ENCODE measurements at regions not wholly inside any gene's neighbourhood (a gene's known extent, or its start where the extent isn't known, plus 50 kb on each side); places are given as distances from the start of the nearest gene placed in this dataset.

- no peak for TF ChIP-seq YY1 (IDR thresholded peaks at IDR 0.05; ENCODE audit: insufficient read depth, insufficient read length)
- TF ChIP-seq ZNF274 (IDR thresholded peaks at IDR 0.05; ENCODE audit: low read depth, low read length), result no peak
- TF ChIP-seq SUZ12 (IDR thresholded peaks at IDR 0.05; ENCODE audit: extremely low read depth, insufficient read depth, insufficient read length), result no peak
Measured at GRCh38 chr6:144895313-144896278, 610.5 kb downstream of the UTRN start.

Data from NT2/D1 (cell line).